ENCODE measurements at regions not wholly inside any gene's neighbourhood (a gene's known extent, or its start where the extent isn't known, plus 50 kb on each side); places are given as distances from the start of the nearest gene placed in this dataset.

- Histone ChIP-seq H3K9me3 (ENCODE audit: low read depth) (no peaks in the 10 kb centered on the region), H3K27ac (no peak overlapping the region), H3K27me3 (no peaks in the 10 kb centered on the region), H3K36me3 (no peaks in the 10 kb centered on the region), H3K4me3 (no peak overlapping the region), H3K4me1 (ENCODE audit: low read depth) (no peaks in the 10 kb centered on the region)
- TF ChIP-seq CTCF (IDR thresholded peaks at IDR 0.05; ENCODE audit: low read depth, low read length): peak; percentile 80
- peak; percentile 77 to 82 for DNase-seq (ENCODE audit: low read depth in 1 of 2, low spot score in 1 of 2)
Measured at GRCh38 chr18:70454704-70455322, 166.0 kb downstream of the SOCS6 start.

GRCh38 chr18:70453058-70453775, 164.4 kb downstream of the SOCS6 start:
- peak in 1 of 2 donors; percentile 84 for DNase-seq (ENCODE audit: low read depth in 1 of 2, low spot score in 1 of 2)
- Histone ChIP-seq H3K27me3 (no peaks in the 10 kb centered on the region), H3K9me3 (ENCODE audit: low read depth) (no peaks in the 10 kb centered on the region), H3K4me3 (no peak overlapping the region), H3K36me3 (no peaks in the 10 kb centered on the region), H3K27ac (no peak overlapping the region), H3K4me1 (ENCODE audit: low read depth) (peaks cover 8% of the 10 kb centered on the region)
- TF ChIP-seq CTCF (IDR thresholded peaks at IDR 0.05; ENCODE audit: low read depth, low read length): no peak

GRCh38 chr18:70452501-70452900, 163.7 kb downstream of the SOCS6 start:
- Histone ChIP-seq H3K9me3 (ENCODE audit: low read depth) (no peaks in the 10 kb centered on the region), H3K27ac (no peak overlapping the region), H3K36me3 (no peaks in the 10 kb centered on the region), H3K27me3 (no peaks in the 10 kb centered on the region), H3K4me1 (ENCODE audit: low read depth) (peaks cover 8% of the 10 kb centered on the region), H3K4me3 (no peak overlapping the region)
- no peak for TF ChIP-seq CTCF (IDR thresholded peaks at IDR 0.05; ENCODE audit: low read depth, low read length)
- no peak for DNase-seq (ENCODE audit: low read depth in 1 of 2, low spot score in 1 of 2)

- H3K36me3 ChIP-seq: no peaks in the 10 kb centered on the region
- H3K4me3 ChIP-seq: no peak overlapping the region
- TF ChIP-seq CTCF (IDR thresholded peaks at IDR 0.05; ENCODE audit: low read depth, low read length): peak; percentile 51
- peaks cover 8% of the 10 kb centered on the region for H3K4me1 ChIP-seq (ENCODE audit: low read depth)
- H3K27ac ChIP-seq: no peak overlapping the region
- H3K9me3 ChIP-seq (ENCODE audit: low read depth): no peaks in the 10 kb centered on the region
- DNase-seq (ENCODE audit: low read depth in 1 of 2, low spot score in 1 of 2): peak; percentile 14 to 43
- H3K27me3 ChIP-seq: no peaks in the 10 kb centered on the region
Measured at GRCh38 chr18:70450426-70451253, 161.8 kb downstream of the SOCS6 start.

GRCh38 chr18:70448588-70448987, 159.7 kb downstream of the SOCS6 start:
- Histone ChIP-seq H3K27me3 (no peaks in the 10 kb centered on the region), H3K4me1 (ENCODE audit: low read depth) (peaks cover 8% of the 10 kb centered on the region), H3K4me3 (no peak overlapping the region), H3K9me3 (ENCODE audit: low read depth) (no peaks in the 10 kb centered on the region), H3K36me3 (no peaks in the 10 kb centered on the region), H3K27ac (no peak overlapping the region)
- no peak for TF ChIP-seq CTCF (IDR thresholded peaks at IDR 0.05; ENCODE audit: low read depth, low read length)
- no peak for DNase-seq (ENCODE audit: low read depth in 1 of 2, low spot score in 1 of 2)

Data from cardiac muscle cell (in vitro differentiated cells and primary cell).